IMR-90 (cell line): ENCODE measurements at regions not wholly inside any gene's neighbourhood (a gene's known extent, or its start where the extent isn't known, plus 50 kb on each side); places are given as distances from the start of the nearest gene placed in this dataset.

ENCODE experiments used
- ATAC-seq: fragments of 200-7000 bp; cut with Tn5 transposase; 2 replicates; pipeline ENCODE4 v1.9.1; 2020; ENCODE audit warnings: low read depth, mild to moderate bottlenecking, moderate library complexity
- BruUV-seq: library from RNA; stranded (reverse); fragments of 400-500 nt; replicated peaks from 2 replicates; lab custom pipeline; 2021; lab: Mats Ljungman, UMichigan
- CTCF ChIA-PET: fragments of 300-600 bp; formaldehyde crosslinking; extraction: SDS; loops from one replicate; lab custom pipeline; 2021; ENCODE audit warnings: antibody characterized with exemption; lab: Yijun Ruan, JAX
- POLR2A ChIA-PET: fragments of 300-600 bp; sonication (Branson Sonifier 250); formaldehyde crosslinking; loops from one replicate; lab custom pipeline; 2022; ENCODE audit warnings: antibody characterized with exemption; ENCODE audit not compliant: unreplicated experiment; lab: Charles Lee
- DNase-seq: peaks from one replicate; pipeline ENCODE4 v3.0.0; 2013
- H2AFZ ChIP-seq: replicated peaks from 2 replicates; pipeline ENCODE3; 2013; ENCODE audit warnings: low read length, mild to moderate bottlenecking; ENCODE audit not compliant: poor library complexity
- H2AK5ac ChIP-seq: 2 replicates; pipeline ENCODE4 v1.6.1; 2013; ENCODE audit warnings: low read depth, low read length, inconsistent platforms
- H2AK9ac ChIP-seq: replicated peaks from 2 replicates; pipeline ENCODE3; 2013; ENCODE audit warnings: mild to moderate bottlenecking, low read depth, low read length, moderate library complexity; ENCODE audit not compliant: poor library complexity
- H2BK120ac ChIP-seq: 2 replicates; pipeline ENCODE4 v1.6.1; 2013; ENCODE audit warnings: low read depth, low read length, inconsistent platforms
- H2BK15ac ChIP-seq: 3 replicates; pipeline ENCODE4 v1.6.1; 2013; ENCODE audit warnings: low read depth, low read length, inconsistent platforms
- H2BK20ac ChIP-seq: 2 replicates; pipeline ENCODE4 v1.6.1; 2013; ENCODE audit warnings: low read depth, mild to moderate bottlenecking, inconsistent platforms, low read length, moderate library complexity
- H2BK5ac ChIP-seq: 2 replicates; pipeline ENCODE4 v1.6.1; 2013; ENCODE audit warnings: mild to moderate bottlenecking, low read depth, low read length, inconsistent platforms; ENCODE audit not compliant: poor library complexity, severe bottlenecking
- H3K14ac ChIP-seq: replicated peaks from 2 replicates; pipeline ENCODE4 v1.6.1; 2013; ENCODE audit warnings: low read depth, low read length, inconsistent platforms
- H3K18ac ChIP-seq: 2 replicates; pipeline ENCODE4 v1.6.1; 2013; ENCODE audit warnings: low read depth, low read length, control low read depth
- H3K23ac ChIP-seq: 2 replicates; pipeline ENCODE4 v1.6.1; 2013; ENCODE audit warnings: low read depth, low read length, inconsistent platforms
- H3K27ac ChIP-seq: 2 replicates; pipeline ENCODE4 v1.5.1; 2013; ENCODE audit warnings: mild to moderate bottlenecking, control low read depth, low read length; ENCODE audit not compliant: insufficient read depth
- H3K27me3 ChIP-seq: 2 replicates; pipeline ENCODE4 v1.6.1; 2013; ENCODE audit warnings: low read length; ENCODE audit not compliant: control insufficient read depth, insufficient read depth
- H3K36me3 ChIP-seq: 2 replicates; pipeline ENCODE4 v1.6.1; 2013; ENCODE audit warnings: low read length, mixed read lengths; ENCODE audit not compliant: control insufficient read depth, insufficient read depth
- H3K4ac ChIP-seq: 2 replicates; pipeline ENCODE4 v1.6.1; 2013; ENCODE audit warnings: low read depth, low read length, inconsistent platforms
- H3K4me1 ChIP-seq: 2 replicates; pipeline ENCODE4 v1.6.1; 2013; ENCODE audit warnings: low read length, mixed read lengths; ENCODE audit not compliant: control insufficient read depth, insufficient read depth
- H3K4me2 ChIP-seq: 2 replicates; pipeline ENCODE4 v1.6.1; 2013; ENCODE audit warnings: low read depth, mild to moderate bottlenecking, control low read depth, low read length, moderate library complexity
- H3K4me3 ChIP-seq: 2 replicates; pipeline ENCODE4 v1.5.1; 2013; ENCODE audit warnings: low read depth, mild to moderate bottlenecking, control low read depth, low read length, moderate library complexity; ENCODE audit not compliant: insufficient read depth
- H3K56ac ChIP-seq: 2 replicates; pipeline ENCODE4 v1.6.1; 2013; ENCODE audit warnings: low read length, inconsistent platforms; ENCODE audit not compliant: insufficient read depth; ENCODE audit errors: extremely low read depth
- H3K79me1 ChIP-seq, 2 experiments: 2 replicates each; pipeline ENCODE4 v1.6.1; 2013; ENCODE audit warnings: low read length in 2 of 2, inconsistent platforms in 1 of 2, low read depth in 1 of 2
- H3K9ac ChIP-seq: 2 replicates; pipeline ENCODE4 v1.6.1; 2013; ENCODE audit warnings: low read depth, low read length, control low read depth
- H3K9me1 ChIP-seq: 2 replicates; pipeline ENCODE4 v1.6.1; 2013; ENCODE audit warnings: low read length, inconsistent platforms; ENCODE audit not compliant: insufficient read depth
- H3K9me3 ChIP-seq: 2 replicates; pipeline ENCODE4 v1.6.1; 2013; ENCODE audit warnings: low read length; ENCODE audit not compliant: control insufficient read depth, insufficient read depth
- H4K20me1 ChIP-seq: 2 replicates; pipeline ENCODE4 v1.6.1; 2013; ENCODE audit warnings: low read length, inconsistent platforms; ENCODE audit not compliant: insufficient read depth
- H4K5ac ChIP-seq: 2 replicates; pipeline ENCODE4 v1.6.1; 2013; ENCODE audit warnings: mild to moderate bottlenecking, low read depth, low read length, control low read depth
- H4K8ac ChIP-seq, 2 experiments: 2 replicates each; pipeline ENCODE4 v1.6.1; 2013; ENCODE audit warnings: low read depth in 2 of 2, low read length in 2 of 2, control low read depth in 1 of 2, inconsistent platforms in 1 of 2
- H4K91ac ChIP-seq: 2 replicates; pipeline ENCODE4 v1.6.1; 2013; ENCODE audit warnings: low read depth, low read length, inconsistent platforms; ENCODE audit not compliant: insufficient read depth
- FOS ChIP-seq: fragments of 150-350 bp; IDR thresholded peaks from 2 replicates; pipeline ENCODE4 v1.6.1; 2016; ENCODE audit warnings: low read depth, low read length
- MAFK ChIP-seq: IDR thresholded peaks from 2 replicates; pipeline ENCODE4 v1.6.1; 2012; ENCODE audit warnings: low read depth, low read length, improper control_type of control experiment
- MAZ ChIP-seq: IDR thresholded peaks from 2 replicates; pipeline ENCODE4 v1.6.1; 2012; ENCODE audit warnings: low read depth, mild to moderate bottlenecking, low read length, improper control_type of control experiment, moderate library complexity, borderline replicate concordance
- MXI1 ChIP-seq: IDR thresholded peaks from 2 replicates; pipeline ENCODE4 v1.6.1; 2012; ENCODE audit warnings: low read depth, mild to moderate bottlenecking, low read length, moderate library complexity, borderline replicate concordance
- RAD21 ChIP-seq: IDR thresholded peaks from 2 replicates; pipeline ENCODE4 v1.6.1; 2012; ENCODE audit warnings: low read length, improper control_type of control experiment
- WGBS, 2 experiments: methylation state at CpG; one replicate each; pipeline versions ENCODE4 v1.1.5 to v1.1.7; 2013; ENCODE audit warnings: missing lambda C conversion rate in 2 of 2; ENCODE audit not compliant: insufficient read length in 1 of 2; ENCODE audit errors: extremely low coverage in 2 of 2; 5-methylcytosine and 5-hydroxymethylcytosine counted together
- dilution Hi-C: fragments of 300-500 bp; cut with HindIII; formaldehyde crosslinking; loops from one replicate; pipeline ENCODE4 v1.14.3; 2018; ENCODE audit warnings: low sequenced_read_pairs; ENCODE audit not compliant: unreplicated experiment
- in situ Hi-C: fragments of 300-500 bp; cut with MboI; formaldehyde crosslinking; loops from 3 replicates; pipeline ENCODE4 v1.14.3; 2019; ENCODE audit warnings: low sequenced_read_pairs, inconsistent platforms, mixed read lengths
- intact Hi-C: fragments of 100-400 bp; cut with micrococcal nuclease; formaldehyde crosslinking; loops from 2 replicates; pipeline ENCODE4 v1.10.0; 2022

- CTCF ChIA-PET: interaction anchor here (1.1 kb wide), 1 partner anchor 10 kb away, joined by 4 read pairs; no protein-coding TSS in a partner anchor
- Histone ChIP-seq H3K18ac (no peak overlapping the region), H3K4me3 (no peak overlapping the region), H2AFZ (no peak overlapping the region), H3K36me3 (no peaks in the 10 kb centered on the region), H3K9me3 (no peaks in the 10 kb centered on the region), H3K9ac (no peak overlapping the region), H4K91ac (no peak overlapping the region), H4K20me1 (no peaks in the 10 kb centered on the region), H2BK120ac (no peak overlapping the region), H4K8ac (no peak overlapping the region), H3K27me3 (no peaks in the 10 kb centered on the region), H3K14ac (no peak overlapping the region), H4K5ac (no peak overlapping the region), H2BK20ac (no peak overlapping the region), H3K56ac (no peak overlapping the region), H3K23ac (no peak overlapping the region), H2BK5ac (no peak overlapping the region), H3K4me1 (no peaks in the 10 kb centered on the region), H3K27ac (no peak overlapping the region), H2BK15ac (no peak overlapping the region), H3K9me1 (no peaks in the 10 kb centered on the region), H3K79me1 (no peaks in the 10 kb centered on the region), H3K4ac (no peak overlapping the region), H2AK5ac (no peak overlapping the region), H2AK9ac (no peak overlapping the region), H3K4me2 (no peak overlapping the region)
- no CpG with 5 or more reads among the region's 5 CpGs for WGBS, 2 experiments
- intact Hi-C loops (no loop called here), dilution Hi-C loops (no loop called here), in situ Hi-C loops (no loop called here)
- no peak for ATAC-seq
- DNase-seq: no peak
- TF ChIP-seq FOS: no peak
- TF ChIP-seq MAFK: no peak
- no peak for TF ChIP-seq RAD21
- TF ChIP-seq MXI1: no peak
- no peak for TF ChIP-seq MAZ
- POLR2A ChIA-PET: no interaction called here
- no TSS peak for BruUV-seq
These were observed 255.4 kb upstream of the CDH2 start for GRCh38 chr18:28432339-28432738.
